ENCODE measurements at regions not wholly inside any gene's neighbourhood (a gene's known extent, or its start where the extent isn't known, plus 50 kb on each side); places are given as distances from the start of the nearest gene placed in this dataset.

- no peak for DNase-seq (ENCODE audit: low read depth, low spot score)
- Histone ChIP-seq H3K27me3 (ENCODE audit: control insufficient read depth, extremely low read depth, insufficient read depth, low read length) (no peaks in the 10 kb centered on the region), H3K9me1 (ENCODE audit: control insufficient read depth, extremely low read depth, insufficient read depth, low read length) (no peaks in the 10 kb centered on the region), H3K36me3 (ENCODE audit: control insufficient read depth in 2 of 2, extremely low read depth in 1 of 2, insufficient read depth in 2 of 2, low read length in 2 of 2) (no peaks in the 10 kb centered on the region), H3K4me2 (ENCODE audit: control insufficient read depth, extremely low read depth, insufficient read depth, low read depth, low read length) (no peak overlapping the region), H3K79me2 (ENCODE audit: control insufficient read depth, insufficient read depth, low read length) (no peaks in the 10 kb centered on the region), H3K27ac (ENCODE audit: control insufficient read depth, insufficient read depth, low read length) (no peak overlapping the region), H3K4me3 (ENCODE audit: control insufficient read depth in 2 of 3, extremely low read depth in 1 of 3, insufficient read depth in 2 of 3, low read depth in 1 of 3, low read length in 3 of 3) (no peak overlapping the region), H3K9ac (ENCODE audit: control insufficient read depth, extremely low read depth, insufficient read depth, low read length) (no peak overlapping the region), H2AFZ (ENCODE audit: control insufficient read depth, low read length) (no peak overlapping the region), H4K20me1 (ENCODE audit: control insufficient read depth, extremely low read depth, insufficient read depth, low read length) (no peaks in the 10 kb centered on the region), H3K4me1 (ENCODE audit: control insufficient read depth, extremely low read depth, insufficient read depth, low read length) (no peaks in the 10 kb centered on the region), H3K9me3 (ENCODE audit: control insufficient read depth, low read depth, low read length) (no peaks in the 10 kb centered on the region)
- dilution Hi-C loops (cut with MboI; ENCODE audit: extremely low pct_ligation_motif_present, low sequenced_read_pairs): no loop called here
- TF ChIP-seq, protein P1, sequence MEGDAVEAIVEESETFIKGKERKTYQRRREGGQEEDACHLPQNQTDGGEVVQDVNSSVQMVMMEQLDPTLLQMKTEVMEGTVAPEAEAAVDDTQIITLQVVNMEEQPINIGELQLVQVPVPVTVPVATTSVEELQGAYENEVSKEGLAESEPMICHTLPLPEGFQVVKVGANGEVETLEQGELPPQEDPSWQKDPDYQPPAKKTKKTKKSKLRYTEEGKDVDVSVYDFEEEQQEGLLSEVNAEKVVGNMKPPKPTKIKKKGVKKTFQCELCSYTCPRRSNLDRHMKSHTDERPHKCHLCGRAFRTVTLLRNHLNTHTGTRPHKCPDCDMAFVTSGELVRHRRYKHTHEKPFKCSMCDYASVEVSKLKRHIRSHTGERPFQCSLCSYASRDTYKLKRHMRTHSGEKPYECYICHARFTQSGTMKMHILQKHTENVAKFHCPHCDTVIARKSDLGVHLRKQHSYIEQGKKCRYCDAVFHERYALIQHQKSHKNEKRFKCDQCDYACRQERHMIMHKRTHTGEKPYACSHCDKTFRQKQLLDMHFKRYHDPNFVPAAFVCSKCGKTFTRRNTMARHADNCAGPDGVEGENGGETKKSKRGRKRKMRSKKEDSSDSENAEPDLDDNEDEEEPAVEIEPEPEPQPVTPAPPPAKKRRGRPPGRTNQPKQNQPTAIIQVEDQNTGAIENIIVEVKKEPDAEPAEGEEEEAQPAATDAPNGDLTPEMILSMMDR (optimal IDR thresholded peaks at IDR 0.05 in 1 of 3, IDR thresholded peaks at IDR 0.05 in 1 of 3, conservative IDR thresholded peaks at IDR 0.05 in 1 of 3; ENCODE audit: extremely low read depth in 1 of 3, insufficient read depth in 2 of 3, low read length in 3 of 3): no peak
- TF ChIP-seq EZH2 (IDR thresholded peaks at IDR 0.05; ENCODE audit: low read length): no peak
- FAIRE-seq: no peak
Measured at GRCh38 chr5:164345853-164346252, 840.4 kb downstream of the MAT2B start.

GRCh38 chr5:164346785-164347630 is 841.6 kb downstream of the MAT2B start:
- no peak overlapping the region for H3K4me2 ChIP-seq (ENCODE audit: control insufficient read depth, extremely low read depth, insufficient read depth, low read depth, low read length)
- no peak for TF ChIP-seq EZH2 (IDR thresholded peaks at IDR 0.05; ENCODE audit: low read length)
- TF ChIP-seq, protein P1 (optimal IDR thresholded peaks at IDR 0.05 in 1 of 3, IDR thresholded peaks at IDR 0.05 in 1 of 3, conservative IDR thresholded peaks at IDR 0.05 in 1 of 3; ENCODE audit: extremely low read depth in 1 of 3, insufficient read depth in 2 of 3, low read length in 3 of 3): no peak
- no peak overlapping the region for H3K27ac ChIP-seq (ENCODE audit: control insufficient read depth, insufficient read depth, low read length)
- DNase-seq (ENCODE audit: low read depth, low spot score) (no peak), FAIRE-seq (no peak)
- H3K9me3 ChIP-seq (ENCODE audit: control insufficient read depth, low read depth, low read length): no peaks in the 10 kb centered on the region
- H3K4me3 ChIP-seq (ENCODE audit: control insufficient read depth in 2 of 3, extremely low read depth in 1 of 3, insufficient read depth in 2 of 3, low read depth in 1 of 3, low read length in 3 of 3): no peak overlapping the region
- H2AFZ ChIP-seq (ENCODE audit: control insufficient read depth, low read length): no peak overlapping the region
- H3K9me1 ChIP-seq (ENCODE audit: control insufficient read depth, extremely low read depth, insufficient read depth, low read length): no peaks in the 10 kb centered on the region
- H3K9ac ChIP-seq (ENCODE audit: control insufficient read depth, extremely low read depth, insufficient read depth, low read length): no peak overlapping the region
- no peaks in the 10 kb centered on the region for H3K79me2 ChIP-seq (ENCODE audit: control insufficient read depth, insufficient read depth, low read length)
- no peaks in the 10 kb centered on the region for H3K4me1 ChIP-seq (ENCODE audit: control insufficient read depth, extremely low read depth, insufficient read depth, low read length)
- H3K27me3 ChIP-seq (ENCODE audit: control insufficient read depth, extremely low read depth, insufficient read depth, low read length): no peaks in the 10 kb centered on the region
- H3K36me3 ChIP-seq (ENCODE audit: control insufficient read depth in 2 of 2, extremely low read depth in 1 of 2, insufficient read depth in 2 of 2, low read length in 2 of 2): no peaks in the 10 kb centered on the region
- no peaks in the 10 kb centered on the region for H4K20me1 ChIP-seq (ENCODE audit: control insufficient read depth, extremely low read depth, insufficient read depth, low read length)
- dilution Hi-C loops (cut with MboI; ENCODE audit: extremely low pct_ligation_motif_present, low sequenced_read_pairs): no loop called here

Measured in keratinocyte (primary cell).